Calu3 (cell line): ENCODE measurements at regions not wholly inside any gene's neighbourhood (a gene's known extent, or its start where the extent isn't known, plus 50 kb on each side); places are given as distances from the start of the nearest gene placed in this dataset.

ENCODE experiments used
- BruUV-seq: library from RNA; stranded (reverse); fragments of 400-500 nt; replicated peaks from 2 replicates; lab custom pipeline; 2021; lab: Mats Ljungman, UMichigan
- CTCF ChIA-PET: fragments of 300-600 bp; sonication (Branson Sonifier 250); formaldehyde crosslinking; loops from one replicate; lab custom pipeline; 2022; ENCODE audit warnings: antibody characterized with exemption; lab: Charles Lee
- DNase-seq: peaks from one replicate; pipeline ENCODE4 v3.0.0; 2022
- H3K27ac Mint-ChIP-seq: one replicate; pipeline ENCODE4 v1.8.0; 2022; ENCODE audit warnings: mixed read lengths; ENCODE audit not compliant: unreplicated experiment
- H3K27me3 Mint-ChIP-seq: one replicate; pipeline ENCODE4 v1.8.0; 2022; ENCODE audit warnings: mixed read lengths; ENCODE audit not compliant: unreplicated experiment
- H3K36me3 Mint-ChIP-seq: one replicate; pipeline ENCODE4 v1.8.0; 2022; ENCODE audit warnings: mild to moderate bottlenecking, moderate library complexity, mixed read lengths; ENCODE audit not compliant: insufficient read depth, unreplicated experiment
- H3K4me1 Mint-ChIP-seq: one replicate; pipeline ENCODE4 v1.8.0; 2022; ENCODE audit warnings: mild to moderate bottlenecking, low read depth, mixed read lengths; ENCODE audit not compliant: unreplicated experiment
- H3K4me3 Mint-ChIP-seq: one replicate; pipeline ENCODE4 v1.8.0; 2022; ENCODE audit warnings: mild to moderate bottlenecking, low read depth, moderate library complexity, mixed read lengths; ENCODE audit not compliant: unreplicated experiment
- H3K9me3 Mint-ChIP-seq: one replicate; pipeline ENCODE4 v1.8.0; 2022; ENCODE audit warnings: low read depth, mixed read lengths; ENCODE audit not compliant: unreplicated experiment
- CTCF ChIP-seq: fragments of 200-600 bp; IDR thresholded peaks from one replicate; pipeline ENCODE4 v1.8.0; 2022; ENCODE audit warnings: antibody characterized with exemption; ENCODE audit not compliant: unreplicated experiment
- intact Hi-C: fragments of 100-400 bp; cut with micrococcal nuclease; formaldehyde crosslinking; loops from one replicate; pipeline ENCODE4 v1.10.0; 2022; ENCODE audit not compliant: unreplicated experiment

- Mint-ChIP-seq H3K4me3 (no peak overlapping the region), H3K27ac (no peak overlapping the region), H3K36me3 (no peaks in the 10 kb centered on the region), H3K9me3 (no peaks in the 10 kb centered on the region), H3K4me1 (no peaks in the 10 kb centered on the region), H3K27me3 (no peaks in the 10 kb centered on the region)
- intact Hi-C loops = no loop called here
- CTCF ChIA-PET = interaction anchor here (0.6 kb wide), 1 partner anchor 35 kb away, joined by 5 read pairs; no protein-coding TSS in a partner anchor
- no peak for DNase-seq
- no TSS peak for BruUV-seq
- no peak for TF ChIP-seq CTCF
Measured at GRCh38 chr3:83823095-83823494, 1135.7 kb upstream of the CADM2 start.

GRCh38 chr3:83835040-83835439, 1123.7 kb upstream of the CADM2 start:
- intact Hi-C loops = no loop called here
- no peak for DNase-seq
- H3K4me3 Mint-ChIP-seq = no peak overlapping the region
- no peak for TF ChIP-seq CTCF
- no peaks in the 10 kb centered on the region for H3K27me3 Mint-ChIP-seq
- H3K36me3 Mint-ChIP-seq = no peaks in the 10 kb centered on the region
- H3K27ac Mint-ChIP-seq = no peak overlapping the region
- H3K4me1 Mint-ChIP-seq = no peaks in the 10 kb centered on the region
- BruUV-seq = no TSS peak
- CTCF ChIA-PET = no interaction called here
- no peaks in the 10 kb centered on the region for H3K9me3 Mint-ChIP-seq

- H3K4me1 Mint-ChIP-seq = no peaks in the 10 kb centered on the region
- CTCF ChIA-PET = no interaction called here
- no peak for DNase-seq
- no TSS peak for BruUV-seq
- no peak for TF ChIP-seq CTCF
- H3K36me3 Mint-ChIP-seq = no peaks in the 10 kb centered on the region
- H3K27me3 Mint-ChIP-seq = no peaks in the 10 kb centered on the region
- intact Hi-C loops = no loop called here
- no peaks in the 10 kb centered on the region for H3K9me3 Mint-ChIP-seq
- no peak overlapping the region for H3K4me3 Mint-ChIP-seq
- no peak overlapping the region for H3K27ac Mint-ChIP-seq
Measured at GRCh38 chr3:83842511-83842910, 1116.3 kb upstream of the CADM2 start.

GRCh38 chr3:83843716-83844115, 1115.1 kb upstream of the CADM2 start:
- H3K36me3 Mint-ChIP-seq = no peaks in the 10 kb centered on the region
- no peak for TF ChIP-seq CTCF
- H3K27me3 Mint-ChIP-seq = no peaks in the 10 kb centered on the region
- no peak overlapping the region for H3K4me3 Mint-ChIP-seq
- no TSS peak for BruUV-seq
- DNase-seq = no peak
- no peak overlapping the region for H3K27ac Mint-ChIP-seq
- intact Hi-C loops = no loop called here
- no peaks in the 10 kb centered on the region for H3K9me3 Mint-ChIP-seq
- CTCF ChIA-PET = no interaction called here
- no peaks in the 10 kb centered on the region for H3K4me1 Mint-ChIP-seq
